IMR-90 (cell line): ENCODE measurements at regions not wholly inside any gene's neighbourhood (a gene's known extent, or its start where the extent isn't known, plus 50 kb on each side); places are given as distances from the start of the nearest gene placed in this dataset.

Source experiments
- ATAC-seq: fragments of 200-7000 bp; cut with Tn5 transposase; 2 replicates; pipeline ENCODE4 v1.9.1; 2020; ENCODE audit warnings: low read depth, mild to moderate bottlenecking, moderate library complexity
- BruUV-seq: library from RNA; stranded (reverse); fragments of 400-500 nt; replicated peaks from 2 replicates; lab custom pipeline; 2021; lab: Mats Ljungman, UMichigan
- CTCF ChIA-PET: fragments of 300-600 bp; formaldehyde crosslinking; extraction: SDS; loops from one replicate; lab custom pipeline; 2021; ENCODE audit warnings: antibody characterized with exemption; lab: Yijun Ruan, JAX
- POLR2A ChIA-PET: fragments of 300-600 bp; sonication (Branson Sonifier 250); formaldehyde crosslinking; loops from one replicate; lab custom pipeline; 2022; ENCODE audit warnings: antibody characterized with exemption; ENCODE audit not compliant: unreplicated experiment; lab: Charles Lee
- DNase-seq: peaks from one replicate; pipeline ENCODE4 v3.0.0; 2013
- H2AFZ ChIP-seq: replicated peaks from 2 replicates; pipeline ENCODE3; 2013; ENCODE audit warnings: low read length, mild to moderate bottlenecking; ENCODE audit not compliant: poor library complexity
- H2AK5ac ChIP-seq: 2 replicates; pipeline ENCODE4 v1.6.1; 2013; ENCODE audit warnings: low read depth, low read length, inconsistent platforms
- H2AK9ac ChIP-seq: replicated peaks from 2 replicates; pipeline ENCODE3; 2013; ENCODE audit warnings: mild to moderate bottlenecking, low read depth, low read length, moderate library complexity; ENCODE audit not compliant: poor library complexity
- H2BK120ac ChIP-seq: 2 replicates; pipeline ENCODE4 v1.6.1; 2013; ENCODE audit warnings: low read depth, low read length, inconsistent platforms
- H2BK15ac ChIP-seq: 3 replicates; pipeline ENCODE4 v1.6.1; 2013; ENCODE audit warnings: low read depth, low read length, inconsistent platforms
- H2BK20ac ChIP-seq: 2 replicates; pipeline ENCODE4 v1.6.1; 2013; ENCODE audit warnings: low read depth, mild to moderate bottlenecking, inconsistent platforms, low read length, moderate library complexity
- H2BK5ac ChIP-seq: 2 replicates; pipeline ENCODE4 v1.6.1; 2013; ENCODE audit warnings: mild to moderate bottlenecking, low read depth, low read length, inconsistent platforms; ENCODE audit not compliant: poor library complexity, severe bottlenecking
- H3K14ac ChIP-seq: replicated peaks from 2 replicates; pipeline ENCODE4 v1.6.1; 2013; ENCODE audit warnings: low read depth, low read length, inconsistent platforms
- H3K18ac ChIP-seq: 2 replicates; pipeline ENCODE4 v1.6.1; 2013; ENCODE audit warnings: low read depth, low read length, control low read depth
- H3K23ac ChIP-seq: 2 replicates; pipeline ENCODE4 v1.6.1; 2013; ENCODE audit warnings: low read depth, low read length, inconsistent platforms
- H3K27ac ChIP-seq: 2 replicates; pipeline ENCODE4 v1.5.1; 2013; ENCODE audit warnings: mild to moderate bottlenecking, control low read depth, low read length; ENCODE audit not compliant: insufficient read depth
- H3K27me3 ChIP-seq: 2 replicates; pipeline ENCODE4 v1.6.1; 2013; ENCODE audit warnings: low read length; ENCODE audit not compliant: control insufficient read depth, insufficient read depth
- H3K36me3 ChIP-seq: 2 replicates; pipeline ENCODE4 v1.6.1; 2013; ENCODE audit warnings: low read length, mixed read lengths; ENCODE audit not compliant: control insufficient read depth, insufficient read depth
- H3K4ac ChIP-seq: 2 replicates; pipeline ENCODE4 v1.6.1; 2013; ENCODE audit warnings: low read depth, low read length, inconsistent platforms
- H3K4me1 ChIP-seq: 2 replicates; pipeline ENCODE4 v1.6.1; 2013; ENCODE audit warnings: low read length, mixed read lengths; ENCODE audit not compliant: control insufficient read depth, insufficient read depth
- H3K4me2 ChIP-seq: 2 replicates; pipeline ENCODE4 v1.6.1; 2013; ENCODE audit warnings: low read depth, mild to moderate bottlenecking, control low read depth, low read length, moderate library complexity
- H3K4me3 ChIP-seq: 2 replicates; pipeline ENCODE4 v1.5.1; 2013; ENCODE audit warnings: low read depth, mild to moderate bottlenecking, control low read depth, low read length, moderate library complexity; ENCODE audit not compliant: insufficient read depth
- H3K56ac ChIP-seq: 2 replicates; pipeline ENCODE4 v1.6.1; 2013; ENCODE audit warnings: low read length, inconsistent platforms; ENCODE audit not compliant: insufficient read depth; ENCODE audit errors: extremely low read depth
- H3K79me1 ChIP-seq, 2 experiments: 2 replicates each; pipeline ENCODE4 v1.6.1; 2013; ENCODE audit warnings: low read length in 2 of 2, inconsistent platforms in 1 of 2, low read depth in 1 of 2
- H3K9ac ChIP-seq: 2 replicates; pipeline ENCODE4 v1.6.1; 2013; ENCODE audit warnings: low read depth, low read length, control low read depth
- H3K9me1 ChIP-seq: 2 replicates; pipeline ENCODE4 v1.6.1; 2013; ENCODE audit warnings: low read length, inconsistent platforms; ENCODE audit not compliant: insufficient read depth
- H3K9me3 ChIP-seq: 2 replicates; pipeline ENCODE4 v1.6.1; 2013; ENCODE audit warnings: low read length; ENCODE audit not compliant: control insufficient read depth, insufficient read depth
- H4K20me1 ChIP-seq: 2 replicates; pipeline ENCODE4 v1.6.1; 2013; ENCODE audit warnings: low read length, inconsistent platforms; ENCODE audit not compliant: insufficient read depth
- H4K5ac ChIP-seq: 2 replicates; pipeline ENCODE4 v1.6.1; 2013; ENCODE audit warnings: mild to moderate bottlenecking, low read depth, low read length, control low read depth
- H4K8ac ChIP-seq, 2 experiments: 2 replicates each; pipeline ENCODE4 v1.6.1; 2013; ENCODE audit warnings: low read depth in 2 of 2, low read length in 2 of 2, control low read depth in 1 of 2, inconsistent platforms in 1 of 2
- H4K91ac ChIP-seq: 2 replicates; pipeline ENCODE4 v1.6.1; 2013; ENCODE audit warnings: low read depth, low read length, inconsistent platforms; ENCODE audit not compliant: insufficient read depth
- BHLHE40 ChIP-seq: fragments of 150-350 bp; IDR thresholded peaks from 2 replicates; pipeline ENCODE4 v1.6.1; 2016; ENCODE audit warnings: mild to moderate bottlenecking, low read depth, low read length
- CEBPB ChIP-seq: IDR thresholded peaks from 2 replicates; pipeline ENCODE4 v1.6.1; 2012; ENCODE audit warnings: low read depth, low read length, improper control_type of control experiment
- CHD1 ChIP-seq: IDR thresholded peaks from 2 replicates; pipeline ENCODE4 v1.6.1; 2012; ENCODE audit warnings: low read depth, low read length, improper control_type of control experiment
- FOS ChIP-seq: fragments of 150-350 bp; IDR thresholded peaks from 2 replicates; pipeline ENCODE4 v1.6.1; 2016; ENCODE audit warnings: low read depth, low read length
- MAFK ChIP-seq: IDR thresholded peaks from 2 replicates; pipeline ENCODE4 v1.6.1; 2012; ENCODE audit warnings: low read depth, low read length, improper control_type of control experiment
- MAZ ChIP-seq: IDR thresholded peaks from 2 replicates; pipeline ENCODE4 v1.6.1; 2012; ENCODE audit warnings: low read depth, mild to moderate bottlenecking, low read length, improper control_type of control experiment, moderate library complexity, borderline replicate concordance
- MXI1 ChIP-seq: IDR thresholded peaks from 2 replicates; pipeline ENCODE4 v1.6.1; 2012; ENCODE audit warnings: low read depth, mild to moderate bottlenecking, low read length, moderate library complexity, borderline replicate concordance
- NFE2L2 ChIP-seq: fragments of 150-350 bp; IDR thresholded peaks from 2 replicates; pipeline ENCODE4 v1.6.1; 2016; ENCODE audit warnings: low read depth, mild to moderate bottlenecking, low read length
- POLR2A ChIP-seq: IDR thresholded peaks from 2 replicates; pipeline ENCODE4 v1.6.1; 2012; ENCODE audit warnings: mild to moderate bottlenecking, low read depth, low read length
- RAD21 ChIP-seq: IDR thresholded peaks from 2 replicates; pipeline ENCODE4 v1.6.1; 2012; ENCODE audit warnings: low read length, improper control_type of control experiment
- RCOR1 ChIP-seq: IDR thresholded peaks from 2 replicates; pipeline ENCODE4 v1.6.1; 2012; ENCODE audit warnings: mild to moderate bottlenecking, low read length, improper control_type of control experiment; ENCODE audit not compliant: insufficient replicate concordance
- RFX5 ChIP-seq: IDR thresholded peaks from 2 replicates; pipeline ENCODE4 v1.8.0; 2012; ENCODE audit warnings: low read depth, mild to moderate bottlenecking, low read length, moderate library complexity
- SMC3 ChIP-seq: fragments of 150-350 bp; IDR thresholded peaks from 2 replicates; pipeline ENCODE4 v1.6.1; 2016; ENCODE audit warnings: low read depth, mild to moderate bottlenecking, antibody characterized with exemption, low read length, moderate library complexity
- WGBS, 2 experiments: methylation state at CpG; one replicate each; pipeline versions ENCODE4 v1.1.5 to v1.1.7; 2013; ENCODE audit warnings: missing lambda C conversion rate in 2 of 2; ENCODE audit not compliant: insufficient read length in 1 of 2; ENCODE audit errors: extremely low coverage in 2 of 2; 5-methylcytosine and 5-hydroxymethylcytosine counted together
- dilution Hi-C: fragments of 300-500 bp; cut with HindIII; formaldehyde crosslinking; loops from one replicate; pipeline ENCODE4 v1.14.3; 2018; ENCODE audit warnings: low sequenced_read_pairs; ENCODE audit not compliant: unreplicated experiment
- in situ Hi-C: fragments of 300-500 bp; cut with MboI; formaldehyde crosslinking; loops from 3 replicates; pipeline ENCODE4 v1.14.3; 2019; ENCODE audit warnings: low sequenced_read_pairs, inconsistent platforms, mixed read lengths
- intact Hi-C: fragments of 100-400 bp; cut with micrococcal nuclease; formaldehyde crosslinking; loops from 2 replicates; pipeline ENCODE4 v1.10.0; 2022
- TF ChIP-seq, protein P1 (sequence below): fragments of 150-350 bp; IDR thresholded peaks from 2 replicates; pipeline ENCODE4 v1.6.1; 2016; ENCODE audit warnings: low read depth, mild to moderate bottlenecking, low read length, moderate library complexity, borderline replicate concordance
- TF ChIP-seq, protein P2 (sequence below): conservative IDR thresholded peaks from 2 replicates; pipeline ENCODE4 v1.5.1; 2012; ENCODE audit warnings: mild to moderate bottlenecking, low read depth, low read length, improper control_type of control experiment
- TF ChIP-seq, protein P3 (sequence below): fragments of 150-350 bp; IDR thresholded peaks from 2 replicates; pipeline ENCODE4 v1.6.1; 2017; ENCODE audit warnings: mild to moderate bottlenecking, antibody characterized with exemption, low read length, low read depth

GRCh38 chr1:70627910-70628309, 216.8 kb downstream of the CTH start:
- no TSS peak for BruUV-seq
- H2BK5ac ChIP-seq: no peak overlapping the region
- no peak for DNase-seq

More at GRCh38 chr1:70627910-70628309, 216.8 kb downstream of the CTH start:
- dilution Hi-C loops: no loop called here
- WGBS, 2 experiments: no CpG with 5 or more reads among the region's 4 CpGs
- intact Hi-C loops: no loop called here
- no peak overlapping the region for H2AFZ ChIP-seq
- ChIA-PET POLR2A (no interaction called here), CTCF (no interaction called here)
- no peak overlapping the region for H2AK5ac ChIP-seq
- no peak overlapping the region for H3K9ac ChIP-seq
- H3K4ac ChIP-seq: no peak overlapping the region
- no peak for TF ChIP-seq FOS
- no peak for TF ChIP-seq MAFK
- TF ChIP-seq, protein P1, sequence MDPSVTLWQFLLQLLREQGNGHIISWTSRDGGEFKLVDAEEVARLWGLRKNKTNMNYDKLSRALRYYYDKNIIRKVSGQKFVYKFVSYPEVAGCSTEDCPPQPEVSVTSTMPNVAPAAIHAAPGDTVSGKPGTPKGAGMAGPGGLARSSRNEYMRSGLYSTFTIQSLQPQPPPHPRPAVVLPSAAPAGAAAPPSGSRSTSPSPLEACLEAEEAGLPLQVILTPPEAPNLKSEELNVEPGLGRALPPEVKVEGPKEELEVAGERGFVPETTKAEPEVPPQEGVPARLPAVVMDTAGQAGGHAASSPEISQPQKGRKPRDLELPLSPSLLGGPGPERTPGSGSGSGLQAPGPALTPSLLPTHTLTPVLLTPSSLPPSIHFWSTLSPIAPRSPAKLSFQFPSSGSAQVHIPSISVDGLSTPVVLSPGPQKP: no peak
- no peak for TF ChIP-seq BHLHE40
- TF ChIP-seq RFX5: no peak
- no peak for TF ChIP-seq RAD21
- TF ChIP-seq, protein P2, sequence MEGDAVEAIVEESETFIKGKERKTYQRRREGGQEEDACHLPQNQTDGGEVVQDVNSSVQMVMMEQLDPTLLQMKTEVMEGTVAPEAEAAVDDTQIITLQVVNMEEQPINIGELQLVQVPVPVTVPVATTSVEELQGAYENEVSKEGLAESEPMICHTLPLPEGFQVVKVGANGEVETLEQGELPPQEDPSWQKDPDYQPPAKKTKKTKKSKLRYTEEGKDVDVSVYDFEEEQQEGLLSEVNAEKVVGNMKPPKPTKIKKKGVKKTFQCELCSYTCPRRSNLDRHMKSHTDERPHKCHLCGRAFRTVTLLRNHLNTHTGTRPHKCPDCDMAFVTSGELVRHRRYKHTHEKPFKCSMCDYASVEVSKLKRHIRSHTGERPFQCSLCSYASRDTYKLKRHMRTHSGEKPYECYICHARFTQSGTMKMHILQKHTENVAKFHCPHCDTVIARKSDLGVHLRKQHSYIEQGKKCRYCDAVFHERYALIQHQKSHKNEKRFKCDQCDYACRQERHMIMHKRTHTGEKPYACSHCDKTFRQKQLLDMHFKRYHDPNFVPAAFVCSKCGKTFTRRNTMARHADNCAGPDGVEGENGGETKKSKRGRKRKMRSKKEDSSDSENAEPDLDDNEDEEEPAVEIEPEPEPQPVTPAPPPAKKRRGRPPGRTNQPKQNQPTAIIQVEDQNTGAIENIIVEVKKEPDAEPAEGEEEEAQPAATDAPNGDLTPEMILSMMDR: no peak
- TF ChIP-seq NFE2L2: no peak
- no peak for TF ChIP-seq RCOR1
- no peak for TF ChIP-seq POLR2A
- no peak for TF ChIP-seq CEBPB
- no peak for TF ChIP-seq CHD1
- no peak for TF ChIP-seq MAZ
- TF ChIP-seq MXI1: no peak
- TF ChIP-seq, protein P3, sequence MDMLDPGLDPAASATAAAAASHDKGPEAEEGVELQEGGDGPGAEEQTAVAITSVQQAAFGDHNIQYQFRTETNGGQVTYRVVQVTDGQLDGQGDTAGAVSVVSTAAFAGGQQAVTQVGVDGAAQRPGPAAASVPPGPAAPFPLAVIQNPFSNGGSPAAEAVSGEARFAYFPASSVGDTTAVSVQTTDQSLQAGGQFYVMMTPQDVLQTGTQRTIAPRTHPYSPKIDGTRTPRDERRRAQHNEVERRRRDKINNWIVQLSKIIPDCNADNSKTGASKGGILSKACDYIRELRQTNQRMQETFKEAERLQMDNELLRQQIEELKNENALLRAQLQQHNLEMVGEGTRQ: no peak
- no peak for TF ChIP-seq SMC3
- in situ Hi-C loops: no loop called here
- H3K18ac ChIP-seq: no peak overlapping the region
- no peaks in the 10 kb centered on the region for H4K20me1 ChIP-seq
- no peak overlapping the region for H3K56ac ChIP-seq
- H3K27me3 ChIP-seq: no peaks in the 10 kb centered on the region
- ATAC-seq: no peak
- peaks cover 2% of the 10 kb centered on the region; the same call in 1 of the 2 replicates for H3K9me3 ChIP-seq
- H3K27ac ChIP-seq: no peak overlapping the region
- no peak overlapping the region for H4K5ac ChIP-seq
- no peak overlapping the region for H2BK20ac ChIP-seq
- no peak overlapping the region for H4K8ac ChIP-seq
- H3K4me1 ChIP-seq: no peaks in the 10 kb centered on the region
- no peaks in the 10 kb centered on the region for H3K9me1 ChIP-seq
- no peak overlapping the region for H4K91ac ChIP-seq
- no peak overlapping the region for H3K23ac ChIP-seq
- no peaks in the 10 kb centered on the region for H3K36me3 ChIP-seq
- H3K4me3 ChIP-seq: no peak overlapping the region
- no peak overlapping the region for H3K4me2 ChIP-seq
- H3K79me1 ChIP-seq: no peaks in the 10 kb centered on the region
- H2BK120ac ChIP-seq: no peak overlapping the region
- no peak overlapping the region for H2AK9ac ChIP-seq
- no peak overlapping the region for H2BK15ac ChIP-seq
- no peak overlapping the region for H3K14ac ChIP-seq
